ENCODE measurements at regions not wholly inside any gene's neighbourhood (a gene's known extent, or its start where the extent isn't known, plus 50 kb on each side); places are given as distances from the start of the nearest gene placed in this dataset.

DNA sequence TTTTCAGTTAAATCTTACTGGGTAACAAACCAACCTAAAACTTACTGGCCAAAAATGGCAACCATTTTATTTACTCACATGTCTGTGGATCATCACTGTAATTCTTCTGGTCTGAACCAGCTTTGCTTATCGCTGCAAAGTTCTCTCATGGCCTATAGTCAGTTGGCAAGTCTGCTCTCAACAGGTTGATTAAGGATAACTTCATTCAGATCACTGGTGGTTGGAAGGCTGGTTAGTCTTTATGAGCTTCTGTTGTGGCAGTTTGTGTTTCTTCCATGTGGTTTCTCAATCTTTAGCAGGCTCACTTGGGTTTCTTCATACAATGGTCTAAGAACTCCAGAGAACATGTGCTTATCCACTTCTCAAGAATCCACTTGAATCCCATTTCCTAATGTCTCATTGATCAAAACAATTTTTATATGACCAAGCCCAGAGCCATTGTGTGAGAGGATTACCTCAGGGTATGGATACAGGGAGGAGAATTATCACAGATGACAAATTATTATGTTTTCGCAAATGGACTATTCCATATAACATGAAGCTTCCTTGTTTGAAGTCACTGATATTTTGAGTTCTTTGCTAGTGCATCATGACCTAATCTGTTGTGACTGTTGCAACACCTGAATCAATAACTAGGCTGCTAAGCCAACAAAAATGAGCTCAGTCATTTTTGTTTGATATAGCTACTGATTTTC is 155.4 kb upstream of the BMP2 start:
- Histone ChIP-seq H3K36me3 (ENCODE audit: control insufficient read depth in 4 of 4, insufficient read depth in 3 of 4, low read depth in 1 of 4, low read length in 3 of 4) (no peaks in the 10 kb centered on the region), H3K4me1 (ENCODE audit: control insufficient read depth in 4 of 4, insufficient read depth in 4 of 4, low read length in 3 of 4) (peaks cover 0 to 10% (median 3%) of the 10 kb centered on the region in 4 donors), H3K27me3 (ENCODE audit: control insufficient read depth in 4 of 4, insufficient read depth in 4 of 4, low read length in 3 of 4) (no peaks in the 10 kb centered on the region), H3K4me3 (ENCODE audit: low read depth in 1 of 3, low read length in 3 of 3) (no peak overlapping the region), H3K27ac (ENCODE audit: low read depth in 1 of 2, low read length in 2 of 2) (peak overlapping the region; percentile 89 to 92), H3K9ac (ENCODE audit: low read depth in 1 of 2, low read length in 2 of 2) (no peak overlapping the region), H3K9me3 (ENCODE audit: control insufficient read depth in 4 of 4, low read length in 3 of 4) (no peaks in the 10 kb centered on the region)
- TF ChIP-seq, protein P1, sequence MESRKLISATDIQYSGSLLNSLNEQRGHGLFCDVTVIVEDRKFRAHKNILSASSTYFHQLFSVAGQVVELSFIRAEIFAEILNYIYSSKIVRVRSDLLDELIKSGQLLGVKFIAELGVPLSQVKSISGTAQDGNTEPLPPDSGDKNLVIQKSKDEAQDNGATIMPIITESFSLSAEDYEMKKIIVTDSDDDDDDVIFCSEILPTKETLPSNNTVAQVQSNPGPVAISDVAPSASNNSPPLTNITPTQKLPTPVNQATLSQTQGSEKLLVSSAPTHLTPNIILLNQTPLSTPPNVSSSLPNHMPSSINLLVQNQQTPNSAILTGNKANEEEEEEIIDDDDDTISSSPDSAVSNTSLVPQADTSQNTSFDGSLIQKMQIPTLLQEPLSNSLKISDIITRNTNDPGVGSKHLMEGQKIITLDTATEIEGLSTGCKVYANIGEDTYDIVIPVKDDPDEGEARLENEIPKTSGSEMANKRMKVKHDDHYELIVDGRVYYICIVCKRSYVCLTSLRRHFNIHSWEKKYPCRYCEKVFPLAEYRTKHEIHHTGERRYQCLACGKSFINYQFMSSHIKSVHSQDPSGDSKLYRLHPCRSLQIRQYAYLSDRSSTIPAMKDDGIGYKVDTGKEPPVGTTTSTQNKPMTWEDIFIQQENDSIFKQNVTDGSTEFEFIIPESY (IDR thresholded peaks at IDR 0.05) = peak; percentile 52
- TF ChIP-seq FOXA1 (IDR thresholded peaks at IDR 0.05) (peak; percentile 43), FOXA2 (IDR thresholded peaks at IDR 0.05) (peak; percentile 79), HNF4G (IDR thresholded peaks at IDR 0.05) (no peak), JUND (IDR thresholded peaks at IDR 0.05) (peak; percentile 91 to 93), YY1 (IDR thresholded peaks at IDR 0.05) (peak; percentile 52), RXRA (IDR thresholded peaks at IDR 0.05) (peak; percentile 21 to 65), HNF4A (conservative IDR thresholded peaks at IDR 0.05) (peak; percentile 42 to 54), RAD21 (IDR thresholded peaks at IDR 0.05) (peak in 1 of 2 donors; percentile 28), SP1 (IDR thresholded peaks at IDR 0.05) (peak; percentile 53), GABPA (IDR thresholded peaks at IDR 0.05 in 1 of 2, conservative IDR thresholded peaks at IDR 0.05 in 1 of 2) (peak in 1 of 2 donors; percentile 12)
- TF ChIP-seq, protein P2, sequence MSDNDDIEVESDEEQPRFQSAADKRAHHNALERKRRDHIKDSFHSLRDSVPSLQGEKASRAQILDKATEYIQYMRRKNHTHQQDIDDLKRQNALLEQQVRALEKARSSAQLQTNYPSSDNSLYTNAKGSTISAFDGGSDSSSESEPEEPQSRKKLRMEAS (IDR thresholded peaks at IDR 0.05) = no peak
- TF ChIP-seq, protein P3, sequence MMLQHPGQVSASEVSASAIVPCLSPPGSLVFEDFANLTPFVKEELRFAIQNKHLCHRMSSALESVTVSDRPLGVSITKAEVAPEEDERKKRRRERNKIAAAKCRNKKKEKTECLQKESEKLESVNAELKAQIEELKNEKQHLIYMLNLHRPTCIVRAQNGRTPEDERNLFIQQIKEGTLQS (IDR thresholded peaks at IDR 0.05) = peak; percentile 62
- TF ChIP-seq, protein P4, sequence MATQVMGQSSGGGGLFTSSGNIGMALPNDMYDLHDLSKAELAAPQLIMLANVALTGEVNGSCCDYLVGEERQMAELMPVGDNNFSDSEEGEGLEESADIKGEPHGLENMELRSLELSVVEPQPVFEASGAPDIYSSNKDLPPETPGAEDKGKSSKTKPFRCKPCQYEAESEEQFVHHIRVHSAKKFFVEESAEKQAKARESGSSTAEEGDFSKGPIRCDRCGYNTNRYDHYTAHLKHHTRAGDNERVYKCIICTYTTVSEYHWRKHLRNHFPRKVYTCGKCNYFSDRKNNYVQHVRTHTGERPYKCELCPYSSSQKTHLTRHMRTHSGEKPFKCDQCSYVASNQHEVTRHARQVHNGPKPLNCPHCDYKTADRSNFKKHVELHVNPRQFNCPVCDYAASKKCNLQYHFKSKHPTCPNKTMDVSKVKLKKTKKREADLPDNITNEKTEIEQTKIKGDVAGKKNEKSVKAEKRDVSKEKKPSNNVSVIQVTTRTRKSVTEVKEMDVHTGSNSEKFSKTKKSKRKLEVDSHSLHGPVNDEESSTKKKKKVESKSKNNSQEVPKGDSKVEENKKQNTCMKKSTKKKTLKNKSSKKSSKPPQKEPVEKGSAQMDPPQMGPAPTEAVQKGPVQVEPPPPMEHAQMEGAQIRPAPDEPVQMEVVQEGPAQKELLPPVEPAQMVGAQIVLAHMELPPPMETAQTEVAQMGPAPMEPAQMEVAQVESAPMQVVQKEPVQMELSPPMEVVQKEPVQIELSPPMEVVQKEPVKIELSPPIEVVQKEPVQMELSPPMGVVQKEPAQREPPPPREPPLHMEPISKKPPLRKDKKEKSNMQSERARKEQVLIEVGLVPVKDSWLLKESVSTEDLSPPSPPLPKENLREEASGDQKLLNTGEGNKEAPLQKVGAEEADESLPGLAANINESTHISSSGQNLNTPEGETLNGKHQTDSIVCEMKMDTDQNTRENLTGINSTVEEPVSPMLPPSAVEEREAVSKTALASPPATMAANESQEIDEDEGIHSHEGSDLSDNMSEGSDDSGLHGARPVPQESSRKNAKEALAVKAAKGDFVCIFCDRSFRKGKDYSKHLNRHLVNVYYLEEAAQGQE (IDR thresholded peaks at IDR 0.05) = no peak
- WGBS = 45% methylated on average over 2 of the region's 2 CpGs
- no peak for DNase-seq (ENCODE audit: low spot score)

DNA sequence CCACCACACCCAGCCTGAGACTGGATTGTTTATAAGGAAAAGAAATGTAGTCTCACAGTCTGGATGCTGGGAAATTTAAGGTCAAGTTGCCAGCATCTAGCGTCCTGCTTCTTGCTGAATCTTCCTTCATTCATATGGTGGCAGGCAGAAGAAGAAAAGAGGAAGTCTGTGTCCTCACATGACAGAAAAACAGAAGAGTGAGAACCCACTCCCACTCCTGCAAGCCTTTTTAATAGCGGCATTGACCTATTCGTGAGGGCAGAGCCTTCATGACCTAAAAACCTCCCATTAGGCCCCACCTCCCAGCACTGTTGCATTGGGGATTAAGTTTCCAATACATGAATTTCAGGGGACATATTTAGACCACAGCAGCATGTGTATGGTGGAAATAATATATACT is 160.8 kb upstream of the BMP2 start:
- H3K9me3 ChIP-seq (ENCODE audit: control insufficient read depth in 4 of 4, low read length in 3 of 4) = no peaks in the 10 kb centered on the region
- WGBS = 92% methylated on average over 3 of the region's 3 CpGs
- no peak overlapping the region for H3K27ac ChIP-seq (ENCODE audit: low read depth in 1 of 2, low read length in 2 of 2)
- H3K27me3 ChIP-seq (ENCODE audit: control insufficient read depth in 4 of 4, insufficient read depth in 4 of 4, low read length in 3 of 4) = no peaks in the 10 kb centered on the region
- no peak overlapping the region for H3K4me3 ChIP-seq (ENCODE audit: low read depth in 1 of 3, low read length in 3 of 3)
- H3K9ac ChIP-seq (ENCODE audit: low read depth in 1 of 2, low read length in 2 of 2) = no peak overlapping the region
- peaks cover 0 to 2% (median 0%) of the 10 kb centered on the region in 4 donors for H3K4me1 ChIP-seq (ENCODE audit: control insufficient read depth in 4 of 4, insufficient read depth in 4 of 4, low read length in 3 of 4)
- no peaks in the 10 kb centered on the region for H3K36me3 ChIP-seq (ENCODE audit: control insufficient read depth in 4 of 4, insufficient read depth in 3 of 4, low read depth in 1 of 4, low read length in 3 of 4)
- no peak for DNase-seq (ENCODE audit: low spot score)
- TF ChIP-seq SP1 (IDR thresholded peaks at IDR 0.05) (no peak), TAF1 (conservative IDR thresholded peaks at IDR 0.05) (no peak), NR2F2 (IDR thresholded peaks at IDR 0.05) (no peak), YY1 (IDR thresholded peaks at IDR 0.05) (no peak), HNF4A (conservative IDR thresholded peaks at IDR 0.05) (no peak), HNF4G (IDR thresholded peaks at IDR 0.05) (no peak), JUND (IDR thresholded peaks at IDR 0.05) (no peak), FOXA1 (IDR thresholded peaks at IDR 0.05) (no peak), GABPA (IDR thresholded peaks at IDR 0.05 in 1 of 2, conservative IDR thresholded peaks at IDR 0.05 in 1 of 2) (no peak)
- TF ChIP-seq, protein P2 (IDR thresholded peaks at IDR 0.05) = no peak
- TF ChIP-seq, protein P4 (IDR thresholded peaks at IDR 0.05) = no peak
- TF ChIP-seq, protein P5, sequence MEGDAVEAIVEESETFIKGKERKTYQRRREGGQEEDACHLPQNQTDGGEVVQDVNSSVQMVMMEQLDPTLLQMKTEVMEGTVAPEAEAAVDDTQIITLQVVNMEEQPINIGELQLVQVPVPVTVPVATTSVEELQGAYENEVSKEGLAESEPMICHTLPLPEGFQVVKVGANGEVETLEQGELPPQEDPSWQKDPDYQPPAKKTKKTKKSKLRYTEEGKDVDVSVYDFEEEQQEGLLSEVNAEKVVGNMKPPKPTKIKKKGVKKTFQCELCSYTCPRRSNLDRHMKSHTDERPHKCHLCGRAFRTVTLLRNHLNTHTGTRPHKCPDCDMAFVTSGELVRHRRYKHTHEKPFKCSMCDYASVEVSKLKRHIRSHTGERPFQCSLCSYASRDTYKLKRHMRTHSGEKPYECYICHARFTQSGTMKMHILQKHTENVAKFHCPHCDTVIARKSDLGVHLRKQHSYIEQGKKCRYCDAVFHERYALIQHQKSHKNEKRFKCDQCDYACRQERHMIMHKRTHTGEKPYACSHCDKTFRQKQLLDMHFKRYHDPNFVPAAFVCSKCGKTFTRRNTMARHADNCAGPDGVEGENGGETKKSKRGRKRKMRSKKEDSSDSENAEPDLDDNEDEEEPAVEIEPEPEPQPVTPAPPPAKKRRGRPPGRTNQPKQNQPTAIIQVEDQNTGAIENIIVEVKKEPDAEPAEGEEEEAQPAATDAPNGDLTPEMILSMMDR (IDR thresholded peaks at IDR 0.05; ENCODE audit: low read depth, low read length, missing input control) = no peak
- TF ChIP-seq, protein P3 (IDR thresholded peaks at IDR 0.05) = no peak
